HG03558 (cell line): ENCODE measurements at regions not wholly inside any gene's neighbourhood (a gene's known extent, or its start where the extent isn't known, plus 50 kb on each side); places are given as distances from the start of the nearest gene placed in this dataset.
"Not testable (repeated sequence)": the region's sequence is repeated elsewhere in the genome, so short reads cannot be mapped to it uniquely, and the experiment has no call there.

Experiments
- ATAC-seq: cut with Tn5 transposase; IDR thresholded peaks from one replicate; pipeline ENCODE4 v1.9.1; 2021; ENCODE audit warnings: moderate number of reproducible peaks; ENCODE audit not compliant: unreplicated experiment; ENCODE audit errors: extremely low read depth

DNA sequence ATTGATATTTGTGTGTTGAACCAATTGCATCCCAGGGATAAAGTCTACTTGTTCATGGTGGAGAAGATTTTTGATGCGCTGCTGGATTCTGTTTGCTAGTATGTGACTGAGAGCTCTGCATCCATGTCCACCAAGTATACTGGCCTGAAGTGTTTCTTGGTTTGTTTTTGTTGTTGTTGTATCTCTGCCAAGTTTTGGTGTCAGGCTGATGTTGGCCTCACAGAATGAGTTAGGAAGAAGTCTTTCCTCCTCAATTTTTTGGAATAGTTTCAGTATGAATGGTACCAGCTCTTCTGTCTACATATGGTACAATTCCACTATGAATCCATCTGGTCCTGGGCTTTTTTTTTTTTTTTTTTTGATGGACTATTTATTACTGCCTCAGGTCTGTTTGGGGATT lies 50.9 kb upstream of the OSTN start:
- no peak for ATAC-seq

DNA sequence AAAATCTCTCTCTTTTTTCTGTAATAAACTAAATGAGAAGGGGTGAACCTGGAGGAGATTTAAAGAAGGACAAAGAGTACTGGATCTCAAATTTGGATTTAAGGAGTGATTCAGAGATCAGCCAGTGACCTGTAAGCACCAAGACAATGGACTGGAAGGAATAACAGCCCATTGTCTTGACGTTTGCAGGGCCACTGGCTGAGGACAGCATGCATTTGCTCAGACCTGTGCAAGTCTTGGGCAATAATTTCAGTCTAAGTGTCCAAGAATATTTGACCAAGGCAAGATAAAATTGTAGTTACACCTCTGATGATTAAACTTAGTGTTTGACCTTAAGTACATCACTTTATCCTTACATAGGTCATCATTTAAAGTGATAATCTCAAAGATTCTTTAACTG lies 55.8 kb upstream of the OSTN start:
- no peak for ATAC-seq

DNA sequence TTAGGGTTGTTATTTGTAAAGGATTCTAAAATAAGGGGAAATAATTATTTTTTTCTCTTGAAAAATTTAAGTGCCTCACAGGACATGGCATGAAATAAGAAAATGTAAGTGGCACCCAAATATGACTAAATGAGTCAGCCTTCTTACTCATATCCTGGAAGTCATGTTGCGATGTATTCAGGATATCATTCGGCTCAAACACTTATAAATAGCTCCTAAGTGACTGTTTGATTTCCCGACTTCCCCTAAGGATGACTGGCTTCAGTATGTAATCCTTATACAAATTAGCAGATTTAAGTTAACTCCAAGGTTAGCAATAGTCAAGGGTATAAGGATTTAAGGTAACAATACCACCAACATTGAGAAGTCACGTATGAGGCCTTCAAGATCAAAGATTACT lies 57.3 kb upstream of the OSTN start:
- no peak for ATAC-seq

DNA sequence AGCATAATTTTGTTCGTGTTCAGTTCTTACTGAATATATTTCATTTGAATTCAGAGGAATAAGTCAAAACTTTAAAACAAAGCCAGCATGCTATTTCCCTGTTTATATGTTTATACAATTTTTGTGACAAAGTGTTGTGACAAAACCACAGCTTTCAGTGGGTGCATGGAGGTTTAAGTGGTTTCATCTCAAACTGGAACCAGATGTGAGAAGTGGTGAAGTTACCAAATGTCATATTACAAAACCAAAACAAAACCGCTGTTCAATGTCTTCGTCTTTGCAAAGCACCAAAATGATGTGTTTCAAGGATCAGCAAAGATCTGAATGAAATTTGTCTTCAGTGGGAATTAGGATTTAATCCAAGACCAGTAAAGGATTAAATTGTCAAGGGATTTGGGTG lies 59.3 kb upstream of the OSTN start:
- ATAC-seq: peak; percentile 34

DNA sequence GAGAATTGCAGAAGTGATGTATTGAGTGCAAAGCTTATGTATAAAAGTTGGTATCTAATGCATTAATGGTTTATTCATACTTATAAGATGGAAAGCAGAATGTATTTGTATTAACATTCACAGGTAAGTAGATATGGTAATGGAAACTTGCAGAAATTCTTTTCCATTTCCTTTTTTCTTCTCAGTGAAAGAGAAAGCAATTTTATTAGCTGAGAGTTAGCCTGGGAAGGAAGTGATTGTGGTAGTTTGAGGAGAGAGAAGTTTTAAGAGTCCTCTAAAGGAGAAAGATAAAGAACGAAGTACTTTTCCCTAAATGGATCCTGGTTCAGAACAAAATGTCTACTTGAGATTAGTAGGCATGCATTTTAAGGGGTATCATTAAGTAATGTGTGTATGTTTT lies 60.1 kb upstream of the OSTN start:
- ATAC-seq: no peak

DNA sequence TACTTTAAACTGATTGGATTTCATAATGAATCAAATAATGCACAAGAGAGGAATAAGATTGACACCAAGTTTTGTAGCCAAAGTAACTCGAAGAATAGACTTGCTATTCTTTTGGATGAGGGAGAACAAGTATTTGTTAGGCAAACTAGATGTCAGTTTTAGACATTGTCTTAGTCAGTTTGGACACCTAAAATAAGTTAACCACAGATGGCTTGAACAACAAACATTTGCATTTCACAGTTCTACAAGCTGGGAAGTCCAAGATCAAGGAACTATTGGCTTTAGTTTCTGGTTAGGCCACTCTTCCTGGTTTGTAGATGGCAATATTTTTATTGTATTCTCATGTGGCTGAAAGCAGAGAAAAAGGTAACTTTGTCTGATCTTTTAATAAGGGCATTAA lies 61.3 kb upstream of the OSTN start:
- no peak for ATAC-seq

DNA sequence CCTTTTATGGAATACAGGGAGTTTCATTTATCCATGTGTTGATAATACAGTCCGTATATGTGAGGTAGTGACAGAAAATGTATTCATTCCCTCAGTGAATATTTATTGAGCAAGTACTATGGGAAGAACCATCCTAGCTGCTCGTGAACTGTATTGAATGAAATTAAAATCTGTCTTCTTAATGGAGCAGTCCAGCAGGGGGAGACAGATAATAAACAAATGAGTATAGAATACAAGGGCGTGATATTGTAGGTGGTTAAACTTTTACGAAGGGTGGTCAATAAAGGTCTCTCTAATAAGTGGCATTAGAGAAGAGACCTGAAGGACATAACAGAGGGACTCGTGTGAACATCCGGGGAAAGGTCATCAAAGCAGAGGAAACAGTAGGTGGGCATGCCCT lies 62.7 kb upstream of the OSTN start:
- ATAC-seq: no peak

DNA sequence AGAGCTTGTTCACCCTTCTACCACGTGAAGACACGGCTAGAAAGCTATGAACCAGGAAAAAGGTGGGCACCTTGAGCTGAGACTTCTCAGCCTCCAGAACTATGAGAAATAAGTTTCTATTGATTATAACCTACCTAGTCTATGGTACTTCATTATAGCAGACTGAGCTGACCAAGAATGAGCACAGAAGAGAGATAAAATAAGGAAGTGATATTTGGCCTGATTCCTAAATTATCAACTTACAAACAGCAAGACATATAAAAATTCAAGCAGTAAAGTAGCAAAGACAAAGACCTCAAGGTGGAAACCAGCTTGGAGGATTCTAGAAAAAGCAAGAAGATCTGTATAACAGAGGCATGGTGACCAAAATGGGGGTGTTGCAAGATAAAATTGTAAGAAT lies 63.9 kb upstream of the OSTN start:
- ATAC-seq: no peak

DNA sequence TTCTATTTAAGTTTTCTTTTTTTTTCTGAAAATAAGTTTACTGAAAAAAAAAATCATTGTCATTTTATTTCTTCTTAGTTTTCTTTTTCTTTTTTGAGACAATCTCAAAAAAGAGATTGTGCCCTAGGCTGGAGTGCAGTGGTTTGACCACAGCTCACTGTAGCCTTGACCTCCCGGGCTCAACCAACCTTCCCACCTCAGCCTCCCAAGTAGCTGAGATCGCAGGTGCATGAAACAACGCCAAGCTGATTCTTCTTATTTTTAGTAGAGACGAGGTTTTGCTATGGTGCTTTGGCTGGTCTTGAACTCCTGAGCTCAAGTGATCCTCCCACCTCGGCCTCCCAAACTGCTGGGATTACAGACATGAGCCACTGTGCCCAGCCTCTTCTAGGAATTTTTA lies 65.7 kb upstream of the OSTN start:
- no peak for ATAC-seq

DNA sequence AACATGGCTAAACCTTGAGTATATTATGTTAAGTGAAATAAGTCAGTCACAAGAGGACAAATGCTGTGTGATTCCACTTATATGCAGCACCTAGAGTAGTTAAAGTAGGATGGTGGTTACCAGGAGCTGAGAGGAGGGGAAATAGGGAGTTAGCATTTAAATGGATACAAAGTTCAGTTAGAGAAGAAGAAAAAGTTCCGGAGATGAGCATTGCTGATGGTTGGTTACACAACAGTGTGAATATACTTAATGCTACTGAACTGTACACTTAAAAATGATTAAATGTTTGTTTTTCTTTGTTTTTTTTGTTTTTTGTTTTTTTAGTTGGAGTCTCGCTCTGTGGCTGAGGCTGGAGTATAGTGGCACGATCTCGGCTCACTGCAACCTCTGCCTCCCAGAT lies 67.7 kb upstream of the OSTN start:
- ATAC-seq: no peak

DNA sequence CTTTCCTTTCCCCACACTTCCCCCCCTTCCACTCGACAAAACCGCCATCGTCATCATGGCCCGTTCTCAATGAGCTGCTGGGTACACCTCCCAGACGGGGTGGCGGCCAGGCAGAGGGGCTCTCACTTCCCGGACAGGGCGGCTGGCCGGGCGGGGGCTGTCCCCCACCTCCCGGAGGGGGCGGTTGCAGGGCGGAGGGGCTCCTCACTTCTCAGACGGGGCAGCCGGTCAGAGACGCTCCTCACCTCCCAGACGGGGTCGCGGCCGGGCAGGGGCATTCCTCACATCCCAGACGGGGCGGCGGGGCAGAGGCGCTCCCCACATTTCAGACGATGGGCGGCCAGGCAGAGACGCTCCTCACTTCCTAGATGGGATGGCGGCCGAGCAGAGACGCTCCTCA lies 74.2 kb upstream of the OSTN start:
- not testable (repeated sequence) for ATAC-seq

DNA sequence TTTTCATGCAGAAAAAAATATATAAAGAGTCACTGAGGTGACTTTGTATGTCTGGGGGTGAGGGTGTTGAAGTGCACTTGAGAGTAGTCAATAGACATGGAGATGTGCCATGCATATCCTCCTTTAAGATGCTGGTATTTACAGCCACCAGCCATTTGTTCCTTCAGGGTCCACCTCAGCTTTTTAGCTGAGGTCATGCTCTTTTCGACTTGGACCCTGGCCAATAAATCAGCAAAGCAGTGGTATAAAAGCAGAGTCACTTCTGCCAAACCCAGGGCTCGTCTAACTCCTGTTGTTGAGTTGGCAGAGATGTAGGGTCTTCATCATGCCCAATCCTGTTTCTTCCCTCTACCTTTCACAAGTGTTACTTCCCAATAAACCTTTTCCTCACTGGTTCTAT lies 75.1 kb upstream of the OSTN start:
- no peak for ATAC-seq

DNA sequence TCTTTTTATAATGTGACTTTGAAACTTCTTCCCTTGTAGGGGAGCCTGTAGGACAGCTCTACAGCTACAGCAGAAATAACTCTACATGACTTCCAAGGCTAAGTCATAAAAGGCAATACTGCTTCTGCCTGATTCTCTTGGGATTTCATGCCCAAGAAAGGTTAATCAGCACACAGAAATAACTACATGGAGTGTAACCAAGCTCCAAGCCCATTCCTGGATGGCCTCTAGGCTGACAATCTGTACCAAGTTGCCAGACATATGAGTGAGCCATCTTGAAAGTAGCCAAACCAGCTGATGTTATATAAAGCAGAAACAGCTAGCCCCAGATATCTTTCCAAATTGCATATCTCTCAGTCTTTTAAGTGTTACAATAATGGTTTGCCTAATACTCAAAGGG lies 75.8 kb upstream of the OSTN start:
- ATAC-seq: no peak

DNA sequence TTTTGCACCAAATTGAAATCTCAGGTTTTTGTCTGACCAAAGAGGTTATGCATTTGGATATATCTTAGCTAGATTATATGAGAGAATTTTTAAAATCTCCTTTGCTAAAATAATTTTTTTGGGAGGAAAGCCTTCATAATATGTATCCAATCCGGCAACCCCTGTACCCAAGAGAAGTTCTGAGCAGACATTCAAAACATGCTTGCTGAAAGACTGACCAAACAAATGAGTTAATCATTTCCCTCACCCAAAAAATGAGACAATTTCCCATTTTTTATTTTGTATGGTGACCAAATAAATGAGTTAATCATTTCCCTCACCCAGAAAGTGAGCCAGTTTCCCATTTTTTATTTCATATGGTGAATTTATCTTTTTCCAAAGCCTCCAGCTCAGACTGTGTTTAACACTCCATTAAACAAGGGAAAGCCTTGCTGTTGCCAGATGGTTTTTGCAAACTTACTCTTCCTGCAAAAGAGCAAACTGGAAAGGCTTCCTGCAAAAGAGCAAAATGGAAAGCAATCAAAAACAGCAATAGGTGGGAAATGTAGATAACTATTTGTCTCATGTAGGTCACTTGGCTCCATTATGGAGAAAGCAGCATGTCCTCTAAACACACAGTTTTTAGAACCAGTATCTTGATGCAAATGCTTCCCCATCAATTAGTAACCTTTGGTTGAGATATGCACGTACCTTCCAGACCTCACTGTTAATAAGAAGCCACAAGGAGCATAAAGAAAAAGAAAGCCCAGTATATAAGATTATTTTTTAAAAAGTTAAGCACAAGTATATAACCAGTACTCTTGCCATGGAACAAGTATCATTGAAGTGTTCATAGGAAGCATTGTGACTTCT lies 78.4 kb upstream of the OSTN start:
- ATAC-seq: no peak

DNA sequence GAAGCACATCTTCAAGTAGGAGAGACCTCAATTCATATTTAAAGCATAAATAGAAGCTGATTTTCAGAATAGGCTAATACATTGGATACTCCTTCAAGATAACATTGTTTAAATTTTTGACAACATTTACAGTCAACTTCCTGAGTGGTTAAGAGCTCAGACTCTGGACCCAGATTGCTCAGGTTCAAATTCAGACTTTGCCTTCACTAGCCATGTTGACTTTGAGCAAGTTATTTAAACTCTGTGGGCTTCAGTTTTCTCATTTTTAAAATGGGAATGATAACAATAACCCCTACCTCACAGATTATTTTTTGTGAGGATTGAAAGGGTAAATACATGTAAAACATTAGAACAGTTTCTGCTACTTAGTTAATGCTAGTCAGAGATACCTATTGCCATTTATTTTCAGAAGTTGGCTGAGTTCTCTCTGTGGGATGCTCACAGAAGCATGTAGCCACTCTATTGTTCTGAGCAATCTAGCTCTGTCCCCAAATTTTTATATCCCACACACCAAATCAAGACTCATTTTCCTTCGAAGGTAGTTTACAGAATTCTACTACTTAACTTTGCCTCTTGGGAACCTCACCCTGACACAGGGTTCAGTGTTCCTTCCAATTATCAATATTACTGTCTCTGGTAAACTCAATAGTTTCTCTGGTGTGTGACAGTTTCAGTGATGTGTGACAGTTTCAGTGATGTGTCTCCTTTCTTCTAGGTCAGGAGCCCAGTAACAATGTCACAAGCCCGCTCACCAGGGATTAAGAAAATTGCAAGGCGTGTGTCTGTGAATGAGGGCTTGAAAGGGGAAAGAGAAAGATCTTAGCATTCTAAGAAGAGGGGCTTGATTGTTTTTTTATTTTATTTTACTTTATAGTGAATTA lies 79.4 kb upstream of the OSTN start:
- ATAC-seq: peak; percentile 53

DNA sequence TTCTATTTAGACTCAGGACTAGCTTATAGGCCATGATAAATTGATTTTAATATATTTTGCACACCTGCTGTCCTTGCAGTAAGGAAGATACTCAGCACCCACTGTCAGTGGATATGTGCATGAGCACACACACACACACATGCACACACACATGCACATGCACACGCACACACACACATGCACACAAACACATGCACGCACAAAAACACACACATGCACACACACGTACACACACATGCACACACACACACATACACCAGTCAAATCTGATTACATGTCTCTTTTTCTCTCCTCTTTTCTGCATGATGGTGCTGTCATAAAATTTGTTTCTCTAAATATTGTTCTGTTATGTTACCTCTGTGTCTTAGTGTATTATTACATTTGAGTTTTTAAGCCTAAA lies 87.3 kb upstream of the OSTN start:
- no peak for ATAC-seq

DNA sequence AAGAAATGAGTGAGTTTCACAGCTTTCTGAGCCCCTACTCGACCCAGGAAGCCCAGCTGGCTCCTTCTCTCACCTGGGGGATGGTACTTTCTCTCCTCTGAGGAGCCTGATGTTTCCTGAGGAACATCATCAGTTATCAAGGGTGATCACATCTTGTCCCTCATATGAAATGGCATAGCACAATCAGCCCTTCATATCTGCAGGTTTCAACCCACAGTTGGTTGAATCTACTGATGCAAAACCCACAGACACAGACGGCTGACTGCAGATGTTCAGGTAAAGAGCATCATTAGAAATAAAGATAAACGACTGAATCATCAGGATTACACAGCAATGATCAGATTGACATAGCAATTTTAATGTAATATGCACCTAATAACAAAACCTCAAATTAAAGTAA lies 93.6 kb upstream of the OSTN start:
- ATAC-seq: peak; percentile 74

DNA sequence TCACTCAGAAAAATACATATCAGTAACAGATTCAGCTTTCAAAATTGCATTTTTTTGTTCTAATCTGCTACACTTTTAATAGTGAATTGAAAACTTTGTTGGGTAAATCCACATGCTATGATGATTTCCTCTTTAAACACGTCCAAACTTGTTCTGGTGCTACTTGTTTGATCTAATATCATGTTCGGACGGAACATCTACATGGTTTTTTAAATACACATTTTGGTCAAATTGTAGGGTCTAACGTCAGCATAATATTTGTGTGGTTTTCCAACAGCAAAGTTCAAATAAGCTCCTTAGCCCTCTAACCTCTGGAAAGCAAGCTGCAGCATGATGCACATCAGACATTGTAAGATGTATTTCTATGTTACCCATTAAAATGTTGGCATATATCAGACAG lies 98.5 kb upstream of the OSTN start:
- no peak for ATAC-seq

DNA sequence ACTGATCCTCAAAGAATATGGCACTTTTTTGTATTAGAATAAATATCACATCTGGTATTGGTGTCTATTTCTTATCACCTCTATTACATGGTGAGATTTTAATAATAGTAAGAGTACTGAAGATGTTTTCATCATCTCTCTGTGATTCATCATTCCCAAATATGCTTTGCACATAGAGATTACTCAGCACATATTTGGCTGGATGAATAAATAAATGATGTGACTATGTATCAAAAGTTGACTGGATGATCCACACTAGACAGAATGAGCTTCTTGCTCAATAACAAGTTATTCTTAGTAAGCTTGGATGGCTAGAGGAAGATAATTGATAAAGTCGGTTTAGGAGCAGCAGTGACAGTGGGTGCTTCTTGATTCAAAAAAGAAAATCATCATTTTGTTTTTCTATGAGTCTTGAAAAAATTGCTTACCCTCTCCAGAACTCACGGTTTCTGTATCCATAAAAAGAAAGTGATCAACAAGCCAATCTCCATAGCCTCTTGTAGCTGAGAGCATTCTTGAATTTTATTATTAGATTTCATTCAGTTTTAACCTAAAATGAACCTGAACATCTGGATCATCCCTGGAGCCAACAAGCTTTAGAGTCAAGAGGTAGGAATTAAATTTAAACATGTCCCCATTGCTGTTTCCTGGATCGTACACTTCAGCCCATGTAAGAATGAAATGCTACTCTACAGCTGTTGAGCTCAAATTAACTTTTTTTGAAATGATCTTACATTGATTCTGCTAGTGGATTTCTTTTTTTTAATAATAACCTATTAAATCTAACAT lies 104.8 kb upstream of the OSTN start:
- ATAC-seq: no peak

DNA sequence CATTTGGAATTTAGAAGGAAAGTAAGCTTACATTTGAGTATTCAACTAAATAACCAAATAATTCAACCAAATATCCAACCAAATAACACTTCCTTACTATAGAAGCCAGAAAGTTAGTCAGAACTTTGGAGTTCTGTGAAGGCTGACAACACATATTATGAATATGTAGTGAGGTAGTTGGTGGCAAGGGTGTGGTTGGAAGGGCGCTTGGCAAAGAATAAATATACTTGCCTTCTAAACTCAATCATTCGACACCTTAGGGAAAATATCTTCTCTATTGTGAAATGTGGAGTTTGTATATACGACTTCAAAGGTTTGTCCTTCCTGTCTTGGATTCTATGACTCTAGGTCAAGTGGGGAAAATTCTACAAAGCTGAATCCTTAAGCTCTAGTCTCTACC lies 111.7 kb upstream of the OSTN start:
- no peak for ATAC-seq

DNA sequence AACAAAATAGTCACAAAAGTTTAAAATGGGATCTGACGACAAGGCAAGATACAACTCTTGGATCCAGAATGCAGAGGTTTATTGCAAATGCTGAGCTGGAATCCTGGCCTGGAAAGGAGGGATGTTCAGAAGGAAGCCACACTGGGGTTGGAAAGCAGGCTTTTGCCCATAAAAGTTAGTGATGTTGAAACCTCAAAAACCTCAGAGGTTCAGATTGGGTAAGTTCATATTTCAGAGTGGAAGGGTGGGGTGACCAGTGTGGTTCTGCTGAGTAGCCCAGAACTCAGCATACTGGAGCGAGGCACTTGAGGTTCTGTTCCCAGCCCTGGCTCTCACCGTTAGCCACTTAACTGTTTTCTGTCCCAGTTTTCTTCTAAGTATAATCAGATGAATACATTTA lies 114.0 kb upstream of the OSTN start:
- ATAC-seq: no peak
